Upper lobe of left lung (tissue), 4 donors: ENCODE measurements at regions not wholly inside any gene's neighbourhood (a gene's known extent, or its start where the extent isn't known, plus 50 kb on each side); places are given as distances from the start of the nearest gene placed in this dataset.

Experiments used
- CTCF ChIP-seq, 6 experiments: fragments of 450-650 bp in 4 of 6; fragments of 200-600 bp in 2 of 6; sonication (generic) in 2 of 6; IDR thresholded peaks; one replicate each; pipeline ENCODE4 v1.5.1; 2016 to 2019; ENCODE audit warnings: antibody characterized with exemption in 6 of 6
- POLR2A ChIP-seq, 4 donors: fragments of 450-650 bp; IDR thresholded peaks; one replicate each; pipeline ENCODE4 v1.5.1; 2016 to 2017; ENCODE audit warnings: antibody characterized with exemption in 4 of 4, mild to moderate bottlenecking in 2 of 4

DNA sequence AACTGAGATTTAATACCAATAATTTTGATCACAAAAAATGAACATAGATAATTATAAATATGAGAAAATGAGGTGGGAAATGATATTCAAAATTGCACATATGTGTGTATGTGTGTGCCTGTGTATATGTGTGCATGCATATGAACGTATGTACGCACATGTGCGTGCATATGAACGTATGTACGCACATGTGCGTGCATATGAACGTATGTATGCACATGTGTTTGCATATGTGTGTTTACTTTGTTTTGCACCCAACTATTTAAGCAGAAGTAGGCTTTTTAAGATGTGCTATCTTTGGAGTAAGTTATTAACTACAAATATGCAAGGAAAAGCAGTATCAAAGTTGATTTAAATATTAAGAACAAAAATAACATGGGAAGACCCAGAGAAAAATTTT, 484.3 kb downstream of the EPHA4 start:
- no peak for TF ChIP-seq CTCF (IDR thresholded peaks at IDR 0.05)
- TF ChIP-seq POLR2A (IDR thresholded peaks at IDR 0.05), result no peak
